Upper lobe of left lung (tissue), 4 donors: ENCODE measurements at regions not wholly inside any gene's neighbourhood (a gene's known extent, or its start where the extent isn't known, plus 50 kb on each side); places are given as distances from the start of the nearest gene placed in this dataset.

Experiments
- POLR2AphosphoS5 ChIP-seq, 2 donors: sonication (generic); formaldehyde crosslinking; IDR thresholded peaks; one replicate each; pipeline ENCODE4 v1.5.1; 2017; ENCODE audit warnings: antibody characterized with exemption in 2 of 2
- TF ChIP-seq, protein P1 (sequence below), 6 experiments: fragments of 450-650 bp in 4 of 6; fragments of 200-600 bp in 2 of 6; sonication (generic) in 2 of 6; IDR thresholded peaks; one replicate each; pipeline ENCODE4 v1.5.1; 2016 to 2019; ENCODE audit warnings: antibody characterized with exemption in 6 of 6

DNA sequence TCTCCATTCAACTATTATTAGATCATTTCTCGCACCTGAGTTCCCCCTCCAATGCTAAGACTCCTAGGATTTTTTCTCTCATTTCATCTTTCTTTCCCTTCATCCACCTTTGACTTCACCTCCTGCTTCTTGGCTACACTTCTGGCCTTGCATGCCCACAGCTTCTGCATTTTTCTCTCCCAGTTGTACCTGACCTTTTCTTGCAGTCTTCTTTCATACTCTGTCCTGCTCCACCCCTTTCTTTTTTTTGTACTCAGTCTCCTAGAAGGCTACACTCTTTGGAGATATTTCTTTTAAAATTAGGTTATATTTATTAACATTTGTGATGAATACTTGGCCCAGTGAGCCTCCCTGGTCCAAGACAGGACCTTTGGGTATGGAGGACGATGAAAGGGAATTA lies 190.4 kb downstream of the DEPDC1B start:
- TF ChIP-seq, protein P1, sequence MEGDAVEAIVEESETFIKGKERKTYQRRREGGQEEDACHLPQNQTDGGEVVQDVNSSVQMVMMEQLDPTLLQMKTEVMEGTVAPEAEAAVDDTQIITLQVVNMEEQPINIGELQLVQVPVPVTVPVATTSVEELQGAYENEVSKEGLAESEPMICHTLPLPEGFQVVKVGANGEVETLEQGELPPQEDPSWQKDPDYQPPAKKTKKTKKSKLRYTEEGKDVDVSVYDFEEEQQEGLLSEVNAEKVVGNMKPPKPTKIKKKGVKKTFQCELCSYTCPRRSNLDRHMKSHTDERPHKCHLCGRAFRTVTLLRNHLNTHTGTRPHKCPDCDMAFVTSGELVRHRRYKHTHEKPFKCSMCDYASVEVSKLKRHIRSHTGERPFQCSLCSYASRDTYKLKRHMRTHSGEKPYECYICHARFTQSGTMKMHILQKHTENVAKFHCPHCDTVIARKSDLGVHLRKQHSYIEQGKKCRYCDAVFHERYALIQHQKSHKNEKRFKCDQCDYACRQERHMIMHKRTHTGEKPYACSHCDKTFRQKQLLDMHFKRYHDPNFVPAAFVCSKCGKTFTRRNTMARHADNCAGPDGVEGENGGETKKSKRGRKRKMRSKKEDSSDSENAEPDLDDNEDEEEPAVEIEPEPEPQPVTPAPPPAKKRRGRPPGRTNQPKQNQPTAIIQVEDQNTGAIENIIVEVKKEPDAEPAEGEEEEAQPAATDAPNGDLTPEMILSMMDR (IDR thresholded peaks at IDR 0.05), result no peak
- TF ChIP-seq POLR2AphosphoS5 (IDR thresholded peaks at IDR 0.05), result no peak
